Spleen (tissue), 7 donors: ENCODE measurements at regions not wholly inside any gene's neighbourhood (a gene's known extent, or its start where the extent isn't known, plus 50 kb on each side); places are given as distances from the start of the nearest gene placed in this dataset.

Experiments used
- CTCF ChIP-seq, 11 experiments: fragments of 200-600 bp in 7 of 11; fragments of 450-650 bp in 4 of 11; sonication (generic) in 4 of 11; IDR thresholded peaks in 8 of 11; conservative IDR thresholded peaks in 3 of 11; 1 replicate in 7 of 11; 2 replicates in 4 of 11; pipeline versions ENCODE4 v1.4.0 to v1.8.0; 2016 to 2021; ENCODE audit warnings: antibody characterized with exemption in 11 of 11, inconsistent platforms in 4 of 11, mild to moderate bottlenecking in 1 of 11
- POLR2AphosphoS5 ChIP-seq, 3 donors: sonication (generic); formaldehyde crosslinking; IDR thresholded peaks; one replicate each; pipeline ENCODE4 v1.5.1; 2017; ENCODE audit warnings: antibody characterized with exemption in 3 of 3
- donor health status: DM: no; HTN: no; CAD: no; lungs with moderate emphysema.
- donor health status: DM: no; HTN: no; CAD: no.
- donor health status: DM: no; HTN: no; CAD: no.

GRCh38 chr14:97878206-97878605, 1081.0 kb downstream of the VRK1 start:
- no peak for TF ChIP-seq CTCF (IDR thresholded peaks at IDR 0.05 in 8 of 11, conservative IDR thresholded peaks at IDR 0.05 in 3 of 11)
- no peak for TF ChIP-seq POLR2AphosphoS5 (IDR thresholded peaks at IDR 0.05)
